Breast epithelium (tissue), 3 donors: ENCODE measurements at regions not wholly inside any gene's neighbourhood (a gene's known extent, or its start where the extent isn't known, plus 50 kb on each side); places are given as distances from the start of the nearest gene placed in this dataset.

Experiments used
- CTCF ChIP-seq, 3 donors: fragments of 450-650 bp; IDR thresholded peaks; one replicate each; pipeline ENCODE4 v1.5.1; 2016 to 2017; ENCODE audit warnings: antibody characterized with exemption in 3 of 3, mild to moderate bottlenecking in 3 of 3, moderate library complexity in 3 of 3
- POLR2A ChIP-seq: fragments of 450-650 bp; IDR thresholded peaks from one replicate; pipeline ENCODE4 v1.6.1; 2016; ENCODE audit warnings: antibody characterized with exemption, mild to moderate bottlenecking, moderate library complexity
- POLR2AphosphoS5 ChIP-seq, 3 donors: sonication (generic); formaldehyde crosslinking; IDR thresholded peaks; one replicate each; pipeline ENCODE4 v1.6.1; 2017; ENCODE audit warnings: antibody characterized with exemption in 3 of 3

DNA sequence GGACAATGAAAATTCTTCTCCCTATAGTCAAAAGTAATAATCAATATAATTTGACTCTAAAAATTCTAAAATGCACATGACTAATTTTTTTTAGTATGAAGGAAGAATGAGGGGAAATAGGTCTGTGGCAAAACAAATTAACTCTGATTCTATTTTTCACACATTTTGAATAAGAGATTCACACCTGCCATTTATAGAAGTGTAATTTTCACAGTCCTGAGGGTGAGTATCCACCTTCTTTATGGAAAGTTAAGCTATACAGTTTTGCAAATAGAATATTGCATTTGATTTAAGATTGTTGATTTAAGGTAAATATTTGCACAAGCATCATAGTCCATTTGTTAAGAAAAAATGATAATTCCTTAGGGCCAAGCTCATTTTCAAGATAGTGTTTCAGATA, 417.7 kb downstream of the CHSY3 start:
- TF ChIP-seq CTCF (IDR thresholded peaks at IDR 0.05) (no peak), POLR2AphosphoS5 (IDR thresholded peaks at IDR 0.05) (no peak), POLR2A (no peak)
